Muscle of arm (tissue), 1 donor: ENCODE measurements at regions not wholly inside any gene's neighbourhood (a gene's known extent, or its start where the extent isn't known, plus 50 kb on each side); places are given as distances from the start of the nearest gene placed in this dataset.

ENCODE experiments used
- DNase-seq: peaks from one replicate; pipeline ENCODE4 v3.0.0-alpha.2; 2013

DNA sequence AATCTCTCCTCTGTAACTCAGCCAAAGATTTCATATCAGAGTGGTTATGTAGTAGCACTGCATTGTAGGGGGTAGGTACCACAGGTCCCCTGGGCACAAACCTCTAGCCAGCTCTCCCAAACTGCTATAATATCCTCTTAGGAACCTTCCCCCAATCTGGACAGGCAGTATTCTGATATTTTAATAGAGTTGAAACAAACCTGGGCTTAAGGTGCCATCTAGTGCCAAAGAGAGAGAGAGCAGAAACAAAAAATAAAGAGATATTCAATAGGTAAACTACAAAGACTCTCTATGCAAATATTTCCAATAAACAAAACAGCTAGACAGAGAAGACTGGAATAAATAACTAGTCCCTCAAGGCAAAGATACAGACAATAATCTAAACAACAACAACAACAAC lies 1070.0 kb downstream of the CDH11 start:
- no peak for DNase-seq

GRCh38 chr16:64047878-64048277 lies 1074.0 kb downstream of the CDH11 start:
- no peak for DNase-seq

- no peak for DNase-seq
Observed at GRCh38 chr16:64047207-64047606, 1074.7 kb downstream of the CDH11 start.

DNA sequence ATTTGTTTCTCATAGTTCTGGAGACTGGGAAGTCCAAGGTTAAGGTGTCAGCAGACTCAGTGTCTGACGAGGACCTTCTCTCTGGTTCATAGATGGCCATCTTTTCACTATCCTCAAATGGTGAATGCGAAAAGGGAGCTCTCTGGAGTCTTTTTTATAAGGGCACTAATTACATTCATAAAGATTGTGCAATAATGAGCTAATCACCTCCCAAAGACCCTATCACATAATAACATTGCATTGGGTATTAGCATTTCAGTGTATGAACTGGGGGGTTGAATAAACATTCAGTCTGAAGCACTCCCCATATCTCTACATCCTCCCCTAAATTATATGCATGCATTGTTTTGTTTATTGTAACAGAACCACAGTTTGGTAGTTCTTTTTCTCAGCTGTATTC lies 1086.5 kb downstream of the CDH11 start:
- DNase-seq = no peak

GRCh38 chr16:64019339-64019738 lies 1102.5 kb downstream of the CDH11 start:
- DNase-seq = no peak

DNA sequence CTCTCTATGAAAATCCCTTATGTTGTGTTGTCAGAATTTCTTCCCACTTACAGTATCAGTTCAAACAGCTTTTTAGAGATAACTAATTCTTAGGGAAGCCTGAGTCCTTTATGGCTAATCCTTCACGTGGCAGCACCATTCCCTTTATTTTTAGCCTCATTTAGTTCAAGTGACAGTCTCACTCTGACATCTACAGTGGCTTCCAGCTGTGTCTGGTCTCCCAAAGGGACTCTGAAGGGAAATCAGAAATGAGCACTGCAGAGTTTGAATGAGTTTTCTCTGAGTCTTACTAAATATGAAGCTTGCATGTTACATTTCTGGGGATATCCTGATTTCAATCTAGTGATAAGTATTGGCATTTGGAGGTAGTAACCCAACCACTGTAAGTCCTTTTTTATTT lies 1104.1 kb downstream of the CDH11 start:
- DNase-seq = no peak

- DNase-seq = no peak
Observed at GRCh38 chr16:64013856-64014255, 1108.0 kb downstream of the CDH11 start.

- no peak for DNase-seq
Observed at GRCh38 chr16:64012166-64012565, 1109.7 kb downstream of the CDH11 start.

DNA sequence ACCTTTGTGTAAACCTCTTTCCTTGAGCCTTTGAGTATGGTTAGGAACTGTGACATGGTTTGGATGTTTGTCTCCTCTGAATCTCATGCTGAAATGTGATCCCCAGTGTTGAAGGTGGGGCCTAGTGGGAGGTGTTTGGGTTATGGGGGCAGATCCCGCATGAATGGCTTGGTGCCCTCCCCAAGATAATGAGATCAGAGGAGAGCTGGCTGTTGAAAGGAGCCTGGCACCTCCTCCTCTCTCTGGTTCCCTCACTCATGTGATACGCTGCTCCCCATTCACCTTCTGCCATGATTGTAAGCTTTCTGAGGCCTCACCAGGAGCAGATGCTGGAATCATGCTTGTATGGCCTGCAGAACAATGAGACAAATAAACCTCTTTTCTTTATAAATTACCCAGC lies 1110.2 kb downstream of the CDH11 start:
- no peak for DNase-seq

- DNase-seq = no peak
Observed at GRCh38 chr16:64008131-64008530, 1113.7 kb downstream of the CDH11 start.

- no peak for DNase-seq
Observed at GRCh38 chr16:64004116-64004515, 1117.7 kb downstream of the CDH11 start.

DNA sequence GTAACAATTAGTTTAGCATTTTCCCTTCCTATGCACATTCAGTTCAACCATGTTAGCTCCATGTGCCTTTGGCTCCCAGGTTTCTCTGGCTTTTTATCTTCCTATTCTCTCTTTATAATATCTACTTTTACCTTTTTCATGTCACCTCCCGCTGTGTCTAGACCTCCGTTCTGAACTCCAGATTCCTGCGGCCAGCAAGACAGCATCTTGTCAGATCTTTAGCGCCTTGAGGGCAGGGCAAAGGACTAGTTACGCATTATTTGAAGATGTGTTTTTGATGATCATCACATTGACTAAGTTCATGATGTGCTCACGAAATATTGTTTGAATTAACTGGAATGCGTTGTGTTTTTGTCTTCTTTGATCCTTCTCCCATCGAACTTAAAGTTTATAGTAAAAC lies 1126.8 kb downstream of the CDH11 start:
- no peak for DNase-seq

GRCh38 chr16:63983401-63983800 lies 1138.5 kb downstream of the CDH11 start:
- no peak for DNase-seq

DNA sequence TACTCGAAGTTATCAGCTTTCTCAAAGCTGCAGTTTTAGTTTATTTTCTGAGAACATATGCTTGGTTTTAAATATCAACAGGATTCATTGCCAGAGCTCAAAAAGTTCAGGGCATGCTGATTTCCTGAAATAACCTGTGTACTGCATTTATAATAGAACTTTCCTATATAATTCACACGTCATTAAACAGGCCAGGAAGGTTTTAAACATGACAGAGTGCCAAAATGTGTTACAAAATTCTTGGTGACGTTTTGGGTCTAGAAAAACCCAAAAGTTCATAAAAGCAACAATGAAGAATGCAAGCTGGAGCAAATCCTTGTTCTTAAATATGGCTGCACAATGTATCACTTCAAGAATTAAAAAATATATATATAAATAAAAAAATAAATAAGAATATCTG lies 1139.1 kb downstream of the CDH11 start:
- no peak for DNase-seq

- DNase-seq = no peak
Observed at GRCh38 chr16:63982110-63982509, 1139.8 kb downstream of the CDH11 start.

DNA sequence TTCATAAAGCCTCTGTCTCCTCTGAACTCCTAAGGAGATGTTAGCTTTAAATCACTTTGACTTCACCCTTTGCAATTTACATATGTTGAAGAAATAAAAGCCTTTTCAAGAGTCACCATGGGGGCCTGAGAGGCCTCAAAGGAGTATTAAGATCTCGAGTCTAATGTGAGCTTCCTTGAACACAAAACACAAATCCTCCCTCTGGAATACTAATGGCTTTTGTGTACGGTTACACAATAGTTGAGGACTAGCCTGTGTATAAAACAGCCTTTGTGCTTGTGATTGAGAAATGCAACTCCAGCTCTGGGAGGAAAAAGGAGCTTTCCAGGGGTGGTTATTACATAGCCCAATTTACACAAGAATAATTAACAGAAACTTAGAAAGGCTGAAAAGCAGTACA lies 1140.2 kb downstream of the CDH11 start:
- no peak for DNase-seq

GRCh38 chr16:63980763-63981162 lies 1141.1 kb downstream of the CDH11 start:
- DNase-seq = no peak

DNA sequence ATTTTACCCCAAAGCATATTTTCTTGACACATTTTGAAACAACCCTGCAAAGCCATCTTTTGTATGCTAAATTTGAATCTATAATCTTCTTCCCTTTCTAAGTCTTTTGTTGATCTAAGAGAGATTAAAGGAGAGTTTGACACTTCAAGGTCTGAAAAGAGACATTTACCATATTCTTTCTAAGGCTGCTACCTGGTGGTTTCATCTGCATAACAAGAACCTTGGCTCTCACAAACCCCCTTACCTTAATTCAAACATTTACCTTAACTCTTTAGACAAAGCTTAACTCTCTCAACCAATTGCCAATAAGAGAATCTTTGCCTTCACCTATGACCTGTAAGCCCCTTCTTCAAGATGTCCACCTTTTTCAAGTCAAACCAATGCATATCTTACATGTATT lies 1143.6 kb downstream of the CDH11 start:
- DNase-seq = no peak

DNA sequence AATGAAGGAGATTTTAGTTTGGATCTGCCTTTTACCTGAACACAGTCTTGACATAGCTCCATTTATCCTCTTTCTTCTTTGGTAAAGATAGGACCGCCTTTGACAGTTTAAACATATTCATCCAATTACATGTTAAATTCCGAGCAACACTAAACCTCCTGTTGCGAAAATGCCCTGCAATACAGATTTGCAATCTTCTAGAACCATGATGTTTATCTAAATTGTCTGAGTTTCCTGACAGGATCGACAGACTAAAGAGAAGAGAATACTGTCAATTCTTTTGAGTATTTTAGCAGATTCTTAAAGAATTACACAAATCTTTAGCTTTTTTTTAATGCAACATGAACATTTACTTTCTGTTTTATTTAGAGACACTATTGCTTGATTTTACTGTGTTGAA lies 1145.5 kb downstream of the CDH11 start:
- DNase-seq = no peak

DNA sequence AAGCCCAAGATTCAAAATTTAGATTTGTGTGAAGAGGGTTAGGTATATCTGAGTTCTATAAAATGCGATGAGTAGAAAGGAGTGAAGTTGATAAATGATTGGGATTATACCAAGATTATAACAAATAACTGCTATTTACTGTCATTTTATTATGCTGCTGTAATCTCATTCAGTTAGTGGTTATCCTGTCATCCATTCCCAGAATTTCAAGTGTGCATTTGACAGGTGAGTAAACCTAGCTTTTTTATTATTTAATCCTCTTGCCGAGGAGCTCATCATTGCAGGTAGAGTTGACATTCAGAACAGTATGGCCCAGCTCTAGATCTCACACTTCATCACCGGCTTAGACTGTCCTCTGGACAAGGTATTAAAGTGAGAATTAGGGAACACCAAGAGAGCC lies 1146.2 kb downstream of the CDH11 start:
- no peak for DNase-seq

GRCh38 chr16:63967966-63968365 lies 1153.9 kb downstream of the CDH11 start:
- DNase-seq = no peak

- DNase-seq = peak; percentile 14
Observed at GRCh38 chr16:63960321-63960720, 1161.5 kb downstream of the CDH11 start.

DNA sequence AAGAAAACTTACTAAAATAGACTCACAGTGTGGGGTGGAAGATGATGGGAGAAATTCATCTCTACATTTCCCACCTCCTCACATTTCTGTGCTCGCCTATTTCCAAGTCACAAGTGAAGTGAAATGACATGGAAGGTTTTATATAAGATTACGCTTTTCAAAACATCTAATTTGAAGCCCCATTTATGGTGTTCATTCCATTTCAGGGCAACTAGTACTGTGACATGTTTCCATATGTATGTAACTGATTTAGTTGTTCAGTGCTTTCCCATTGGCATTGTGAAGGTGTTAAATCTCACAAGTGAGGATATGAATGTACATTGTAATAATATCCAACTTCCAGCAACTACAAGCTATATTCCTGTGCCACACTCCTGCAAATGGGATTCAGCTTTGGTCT lies 1174.8 kb downstream of the CDH11 start:
- no peak for DNase-seq

GRCh38 chr16:63945806-63946205 lies 1176.1 kb downstream of the CDH11 start:
- DNase-seq = no peak

- no peak for DNase-seq
Observed at GRCh38 chr16:63943566-63943965, 1178.3 kb downstream of the CDH11 start.
